SIG-M5 treated with dmso at 0.1 percent for 504 hours (cell line): ENCODE measurements at regions not wholly inside any gene's neighbourhood (a gene's known extent, or its start where the extent isn't known, plus 50 kb on each side); places are given as distances from the start of the nearest gene placed in this dataset.
"Not testable (repeated sequence)": the region's sequence is repeated elsewhere in the genome, so short reads cannot be mapped to it uniquely, and the experiment has no call there.

Source experiments
- DNase-seq: peaks from one replicate; lab custom pipeline; 2025; ENCODE audit not compliant: unreplicated experiment; lab: John Stamatoyannopoulos, UW

DNA sequence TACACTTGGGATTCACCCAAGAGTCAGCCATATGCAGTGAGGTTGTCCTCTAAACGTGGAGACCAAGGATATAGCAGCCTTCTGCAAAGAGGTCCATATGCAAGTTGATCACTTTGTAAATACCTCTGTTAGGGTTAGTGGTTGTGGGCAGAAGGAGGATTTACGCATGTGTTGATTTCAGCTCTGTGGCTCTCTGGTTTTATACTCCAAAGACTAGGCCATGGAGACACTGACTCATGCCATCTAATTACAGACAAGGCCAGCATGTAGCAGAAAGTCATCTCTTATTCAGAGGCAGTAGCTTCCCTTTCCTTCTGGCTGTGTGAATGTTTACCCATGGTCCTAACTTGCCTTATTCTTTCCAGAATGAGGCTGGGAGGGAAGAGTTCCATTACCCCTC is 140.9 kb upstream of the GOLGA6L4 start:
- not testable (repeated sequence) for DNase-seq

DNA sequence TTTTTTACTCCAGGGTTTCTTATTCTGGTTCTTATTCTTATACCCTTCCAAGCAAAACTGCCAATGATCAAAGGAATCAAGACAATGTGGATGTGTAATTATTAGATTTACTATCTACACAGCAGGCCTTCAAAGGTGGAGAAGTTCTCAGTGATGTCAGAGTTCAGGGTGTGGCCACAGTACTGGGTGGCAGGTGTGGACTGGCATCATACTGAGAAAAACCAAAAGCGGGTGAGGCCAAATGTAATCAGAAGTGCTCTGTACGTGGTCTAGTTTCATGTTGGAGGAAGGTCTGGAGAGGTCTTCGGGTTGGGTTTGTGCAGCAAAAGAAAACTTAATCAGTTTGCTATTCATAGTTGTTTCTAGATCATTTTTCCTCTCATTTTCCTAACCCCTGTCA is 138.5 kb upstream of the GOLGA6L4 start:
- DNase-seq = not testable (repeated sequence)

DNA sequence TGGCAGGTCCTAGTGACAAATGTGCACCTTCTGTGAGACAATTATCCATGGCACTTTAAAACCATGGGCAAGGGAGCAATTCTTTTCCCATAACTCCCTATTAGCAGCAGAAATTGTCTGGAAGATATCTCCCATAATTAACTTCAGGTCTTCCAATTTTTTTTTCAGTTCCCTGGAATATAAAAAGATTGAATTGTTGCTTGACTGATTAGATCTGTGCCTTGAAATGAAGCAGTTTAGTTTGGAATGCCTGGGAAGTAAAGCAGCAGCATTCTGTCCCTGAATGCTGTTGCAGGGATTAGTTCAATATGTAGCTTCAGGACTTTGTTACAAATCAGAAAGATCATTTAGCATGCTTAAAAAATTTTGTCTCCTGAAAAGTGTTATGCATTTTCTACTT is 137.0 kb upstream of the GOLGA6L4 start:
- DNase-seq = no peak

DNA sequence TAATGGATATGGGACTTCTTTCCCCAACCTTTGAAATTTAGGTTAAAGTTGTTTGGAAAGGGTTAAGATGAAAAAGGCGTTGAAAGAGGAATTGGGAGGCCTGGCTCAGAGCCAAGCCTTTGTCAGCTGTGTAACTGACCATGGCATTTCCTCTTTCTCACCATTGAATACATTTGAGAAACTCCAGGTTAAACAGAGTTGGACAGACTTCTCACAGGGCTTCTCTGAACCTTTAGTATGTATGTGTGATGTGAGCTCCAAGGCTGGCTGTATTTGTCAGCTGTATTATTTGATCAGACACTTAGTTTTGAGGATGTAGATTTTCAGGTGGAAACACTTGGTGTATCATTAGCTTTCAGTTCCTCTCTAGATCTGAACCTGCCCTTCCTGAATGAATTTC is 136.4 kb upstream of the GOLGA6L4 start:
- peak; percentile 22 for DNase-seq

DNA sequence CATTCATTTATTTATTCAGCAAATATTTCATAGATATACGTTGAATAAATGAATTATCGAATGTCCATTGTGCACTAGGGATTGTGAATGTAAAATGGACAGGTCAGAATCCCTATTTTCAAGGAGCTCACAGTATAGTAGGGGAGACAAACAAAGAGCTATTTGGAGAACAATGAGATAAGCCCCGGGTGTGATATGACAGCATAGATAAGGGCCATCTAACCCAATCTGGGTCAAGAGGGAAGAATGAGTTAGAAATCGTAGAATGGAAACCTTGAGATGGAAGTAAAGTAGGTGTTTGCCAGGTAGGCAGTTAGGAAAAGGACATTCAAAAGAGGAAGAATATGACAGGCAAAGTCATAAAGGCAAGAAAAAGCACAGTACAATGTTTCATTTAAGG is 132.2 kb upstream of the GOLGA6L4 start:
- no peak for DNase-seq

DNA sequence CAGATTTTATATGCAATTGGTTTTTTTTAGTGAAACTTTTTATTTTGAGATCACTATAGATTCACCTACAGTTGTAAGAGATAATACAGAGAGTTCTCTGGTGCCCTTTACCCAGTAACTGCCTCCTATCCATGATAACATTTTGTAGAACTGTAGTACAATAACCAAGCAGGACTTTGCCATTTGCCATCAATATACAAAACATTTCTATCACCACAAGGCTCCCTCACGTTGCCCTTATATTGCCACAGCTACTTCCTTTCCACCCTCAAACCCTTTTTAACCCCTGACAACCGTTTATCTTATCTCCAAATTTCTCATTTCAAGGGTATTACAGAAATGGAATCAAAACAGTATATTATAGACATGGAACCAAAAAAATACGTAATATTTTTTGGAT is 130.7 kb upstream of the GOLGA6L4 start:
- no peak for DNase-seq

DNA sequence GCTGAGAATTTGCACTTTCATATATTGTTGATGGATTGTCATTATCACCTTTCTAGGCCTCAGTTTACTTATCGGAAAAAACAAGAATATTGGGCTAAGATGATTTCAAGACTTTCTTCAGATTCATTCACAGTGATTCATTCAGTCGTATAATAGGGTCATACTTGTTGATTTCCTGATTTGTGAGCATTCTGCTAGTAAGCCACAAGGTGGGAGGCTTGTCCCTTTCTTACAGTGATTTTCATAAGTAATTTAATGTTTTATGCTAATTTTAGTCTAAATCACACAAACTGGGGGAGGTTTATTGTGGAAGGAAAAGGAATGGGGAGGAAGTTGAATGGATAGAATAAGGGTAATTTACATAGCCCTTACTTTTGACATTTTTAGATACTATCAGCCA is 126.8 kb upstream of the GOLGA6L4 start:
- DNase-seq = no peak

DNA sequence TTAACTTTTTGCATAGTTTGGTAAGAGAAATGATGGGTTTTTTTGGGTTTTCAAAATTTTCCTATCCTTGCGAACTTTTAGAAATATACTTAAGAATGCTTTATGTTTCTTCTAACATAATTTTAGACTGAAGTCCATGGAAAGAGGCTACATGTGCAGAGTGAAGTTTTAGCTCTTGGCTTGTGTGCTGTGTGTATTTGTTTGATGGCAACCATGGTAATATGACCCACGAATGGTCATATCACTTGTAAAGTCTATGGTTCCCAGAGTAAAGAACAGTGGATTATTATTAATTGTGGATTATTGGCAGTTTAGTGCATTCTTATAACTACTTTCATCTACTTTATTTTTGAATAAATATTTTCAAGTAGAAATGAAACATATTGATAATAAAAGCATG is 124.0 kb upstream of the GOLGA6L4 start:
- DNase-seq = no peak

DNA sequence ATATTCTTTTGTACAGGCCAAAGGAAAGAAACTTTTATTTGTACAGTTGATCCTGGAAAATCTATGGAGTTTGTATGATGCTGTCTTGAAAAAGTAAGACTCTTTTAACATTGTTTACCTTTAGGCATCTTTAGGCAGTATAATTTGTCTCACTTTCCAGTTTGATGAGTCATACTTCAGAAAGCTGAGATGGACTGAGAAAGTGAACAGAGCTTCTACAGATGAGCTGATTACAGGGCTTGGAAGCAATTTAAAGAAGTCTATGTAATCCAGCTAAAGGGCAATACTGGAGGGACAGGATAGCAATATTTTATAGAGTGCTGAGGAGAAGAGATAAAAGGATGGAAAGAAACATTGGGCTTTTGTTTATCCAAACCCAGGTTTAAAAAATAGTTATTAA is 123.5 kb upstream of the GOLGA6L4 start:
- DNase-seq = no peak

DNA sequence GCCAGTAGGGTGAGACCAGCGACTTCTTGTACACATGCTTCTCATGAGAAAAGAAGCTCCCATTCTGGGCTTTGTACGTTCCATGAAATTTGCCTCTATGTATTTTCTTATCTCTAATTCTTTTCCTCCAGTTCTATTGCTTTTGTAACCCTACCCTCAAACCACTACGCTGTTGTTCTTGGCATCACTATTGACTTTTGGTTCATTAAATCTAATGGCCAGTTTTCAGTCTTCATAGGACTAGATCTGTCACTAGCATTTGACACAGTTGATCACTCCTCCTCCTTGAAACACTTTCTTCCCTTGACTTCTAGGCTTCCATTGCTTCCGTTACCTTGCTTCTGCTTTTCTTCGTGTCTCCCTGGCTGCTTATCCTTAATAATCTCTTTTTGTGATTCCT is 121.7 kb upstream of the GOLGA6L4 start:
- DNase-seq = no peak

DNA sequence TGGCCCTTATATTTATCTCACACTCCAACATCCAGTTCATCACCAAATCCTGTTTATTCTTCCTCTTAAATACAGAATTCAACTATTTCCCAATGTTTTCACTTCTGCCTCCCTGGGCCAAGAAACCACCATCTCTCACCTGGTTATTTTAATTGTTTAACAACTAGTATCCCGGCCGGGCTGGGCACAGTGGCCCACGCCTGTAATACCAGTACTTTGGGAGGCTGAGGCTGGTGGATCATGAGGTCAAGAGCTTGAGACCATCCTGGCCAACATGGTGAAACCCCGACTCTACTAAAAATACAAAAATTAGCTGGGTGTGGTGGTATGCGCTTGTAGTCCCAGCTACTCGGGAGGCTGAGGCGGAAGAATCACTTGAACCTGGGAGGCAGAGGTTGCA is 120.9 kb upstream of the GOLGA6L4 start:
- DNase-seq = not testable (repeated sequence)

DNA sequence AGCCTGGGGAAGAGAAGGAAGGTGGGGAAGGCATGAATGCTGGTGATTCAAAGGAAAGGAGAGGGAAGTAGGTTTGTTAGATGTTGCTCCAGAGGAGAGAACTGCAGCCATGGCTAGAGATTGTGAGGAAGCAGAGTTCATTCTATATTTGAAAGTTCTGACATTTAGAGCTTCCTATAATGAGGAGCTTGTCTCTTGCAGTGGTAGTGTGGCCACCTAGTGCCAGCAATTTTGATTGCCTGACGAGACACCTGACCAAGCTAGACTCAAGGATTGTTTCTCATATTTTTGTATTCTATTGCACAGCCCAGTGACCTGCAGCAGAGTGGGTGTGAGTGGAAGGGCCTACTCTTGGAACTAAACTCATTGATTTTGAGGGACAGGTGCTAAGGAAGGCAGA is 116.2 kb upstream of the GOLGA6L4 start:
- DNase-seq = not testable (repeated sequence)

DNA sequence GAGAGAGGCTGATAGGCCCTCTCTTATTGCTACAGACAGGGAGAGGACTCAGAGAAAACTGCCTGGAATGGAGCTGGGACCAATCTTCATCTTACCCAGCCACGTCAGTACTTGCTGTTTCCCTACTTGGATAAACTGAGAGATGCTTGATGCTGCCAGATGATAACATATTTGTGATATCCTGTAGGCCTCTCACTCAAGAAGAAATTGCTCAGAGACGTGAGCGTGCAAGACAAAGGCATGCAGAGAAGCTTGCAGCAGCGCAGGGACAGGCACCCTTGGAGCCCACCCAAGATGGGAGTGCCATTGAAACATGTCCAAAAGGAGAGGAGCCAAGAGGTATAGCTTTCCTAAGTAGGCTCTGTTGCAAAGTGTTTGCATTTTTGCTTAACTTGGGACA is 114.7 kb upstream of the GOLGA6L4 start:
- DNase-seq = not testable (repeated sequence)

DNA sequence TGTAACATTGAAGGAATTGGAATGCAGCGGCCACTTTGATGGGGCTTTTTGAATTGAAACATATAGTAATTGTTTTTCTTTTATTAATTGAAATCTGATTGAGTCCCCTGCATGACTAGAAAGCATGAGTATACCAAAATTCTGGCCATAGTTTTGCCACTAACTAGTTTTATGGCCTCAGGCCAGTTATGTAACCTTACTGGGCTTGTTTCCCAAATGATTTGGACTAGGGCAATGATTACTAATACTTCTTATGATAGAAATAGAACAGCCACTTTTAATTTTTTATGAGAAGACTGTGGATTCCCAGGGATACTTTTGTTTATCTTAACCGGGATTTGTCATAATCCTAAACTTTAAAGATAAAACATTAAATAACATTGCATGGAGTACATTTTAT is 106.9 kb upstream of the GOLGA6L4 start:
- DNase-seq = not testable (repeated sequence)

DNA sequence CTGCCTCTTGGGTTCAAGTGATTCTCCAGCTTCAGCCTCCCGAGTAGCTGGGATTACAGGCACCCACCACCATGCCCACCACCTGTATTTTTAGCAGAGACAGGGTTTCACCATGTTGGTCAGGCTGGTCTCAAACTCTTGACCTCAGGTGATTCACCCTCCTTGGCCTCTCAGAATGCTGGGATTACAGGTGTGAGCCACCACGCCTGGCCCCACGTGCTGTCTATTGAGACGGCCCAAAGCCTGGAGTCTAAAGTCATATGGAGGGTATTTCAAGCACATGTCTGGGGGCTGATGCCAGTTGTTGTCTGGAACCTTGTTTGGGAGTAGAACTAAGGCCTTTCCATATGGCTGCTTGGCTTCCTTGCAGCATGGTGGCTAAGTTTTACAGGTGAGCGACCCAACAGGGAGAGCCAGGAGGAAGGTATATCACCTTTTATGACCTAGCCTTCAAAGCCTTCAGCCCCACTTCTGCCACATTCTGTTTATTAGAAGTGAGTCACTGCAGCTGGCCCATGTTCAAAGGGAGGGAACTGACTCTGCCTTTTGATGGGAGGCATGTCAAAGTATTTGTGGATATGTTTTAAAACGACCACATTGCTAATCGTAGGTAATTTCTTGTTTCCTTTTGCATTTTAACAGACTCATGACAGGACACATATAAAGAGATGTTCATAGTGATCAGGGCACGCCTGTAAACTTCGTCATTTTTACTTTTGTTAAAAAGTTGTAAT is 105.3 kb upstream of the GOLGA6L4 start:
- not testable (repeated sequence) for DNase-seq

DNA sequence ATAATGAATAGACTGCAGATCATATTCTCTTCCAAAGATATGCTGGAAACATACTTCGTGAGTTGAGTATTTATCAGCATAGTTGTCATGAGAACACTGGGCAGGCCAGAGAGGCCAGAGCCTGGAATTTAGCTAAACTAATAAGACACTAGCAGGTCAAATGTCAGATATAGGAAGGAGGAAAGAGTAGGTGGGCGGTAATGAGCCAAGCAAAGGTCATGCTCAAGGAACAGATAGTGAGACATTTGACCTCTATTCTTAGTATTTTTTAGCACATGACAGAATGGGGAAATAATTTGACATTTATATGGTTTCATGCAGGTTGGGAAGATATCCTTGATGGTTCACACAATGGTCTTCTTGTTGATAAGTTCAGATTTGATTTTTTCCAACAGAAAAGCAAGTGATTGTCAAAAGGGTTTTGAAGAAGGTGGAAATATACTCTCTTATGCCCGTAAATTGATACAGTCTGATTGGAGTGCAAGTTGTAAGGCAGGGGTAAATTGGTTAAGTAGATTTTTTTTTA is 99.6 kb upstream of the GOLGA6L4 start:
- not testable (repeated sequence) for DNase-seq

DNA sequence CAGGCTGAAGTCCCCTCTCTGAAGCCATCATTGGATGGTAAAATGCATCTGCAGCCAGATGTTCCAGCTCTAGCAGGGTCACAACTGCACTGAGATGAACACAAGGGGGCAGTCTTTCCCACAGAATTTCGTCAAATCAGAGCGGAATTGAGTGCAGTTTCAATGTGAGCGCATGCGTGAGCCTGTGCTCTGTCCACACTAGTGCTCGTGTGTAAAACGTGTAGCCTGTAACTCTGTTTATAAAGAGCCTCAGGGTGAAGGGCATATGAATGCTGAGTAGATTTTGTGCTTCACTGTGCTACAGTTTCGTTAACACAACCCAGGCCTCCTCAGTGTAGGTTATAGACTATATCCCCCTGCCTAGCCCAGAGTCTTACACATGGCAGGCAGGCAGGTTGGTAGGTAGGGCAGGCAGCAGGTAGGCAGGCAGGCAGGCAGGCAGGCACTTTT is 92.7 kb upstream of the GOLGA6L4 start:
- peak; percentile 78 for DNase-seq

DNA sequence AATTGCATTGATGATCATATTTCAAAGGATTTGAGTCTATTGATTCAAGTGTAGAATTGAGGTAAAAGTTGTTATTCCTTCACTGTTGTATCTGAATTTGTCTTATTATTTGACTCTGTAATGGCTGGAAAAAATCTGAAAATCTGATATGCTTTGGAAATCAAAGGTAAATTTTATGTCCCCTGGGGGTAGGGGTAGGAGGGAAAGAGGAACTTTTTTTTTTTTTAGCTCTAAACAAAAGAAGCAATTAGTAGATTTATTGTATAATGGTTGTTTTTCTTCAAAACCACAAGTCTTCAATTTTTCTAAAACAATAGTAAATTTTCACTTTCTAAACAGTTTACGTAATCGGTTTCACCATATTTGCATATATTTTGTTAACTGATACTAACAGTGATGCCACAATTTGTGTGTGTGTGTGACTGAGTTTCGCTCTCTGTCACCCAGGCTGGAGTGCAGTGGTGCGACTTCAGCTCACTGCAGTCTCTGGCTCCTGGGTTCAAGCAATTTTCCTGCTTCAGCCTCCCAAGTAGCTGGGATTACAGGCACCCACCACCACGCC is 91.7 kb upstream of the GOLGA6L4 start:
- DNase-seq = no peak

DNA sequence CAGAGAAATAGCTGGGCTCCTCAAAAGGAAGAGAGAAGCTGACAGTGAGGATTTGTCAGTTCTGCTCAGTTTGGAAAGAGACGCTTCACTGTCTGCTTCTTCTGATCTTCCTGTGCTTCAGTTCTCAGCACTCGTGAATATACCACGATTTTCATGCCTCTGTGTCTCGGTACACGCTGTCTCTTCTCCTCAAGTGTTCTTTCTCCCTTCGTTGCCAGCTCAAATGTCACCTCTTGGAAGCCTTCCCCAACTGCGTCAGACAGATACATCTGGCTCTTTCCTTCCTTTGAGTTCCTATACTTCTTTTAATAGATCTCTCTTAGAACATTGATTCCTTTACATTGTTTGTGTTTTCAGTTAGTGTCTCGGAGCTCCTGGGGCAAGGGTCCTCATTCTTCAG is 90.6 kb upstream of the GOLGA6L4 start:
- DNase-seq = not testable (repeated sequence)

DNA sequence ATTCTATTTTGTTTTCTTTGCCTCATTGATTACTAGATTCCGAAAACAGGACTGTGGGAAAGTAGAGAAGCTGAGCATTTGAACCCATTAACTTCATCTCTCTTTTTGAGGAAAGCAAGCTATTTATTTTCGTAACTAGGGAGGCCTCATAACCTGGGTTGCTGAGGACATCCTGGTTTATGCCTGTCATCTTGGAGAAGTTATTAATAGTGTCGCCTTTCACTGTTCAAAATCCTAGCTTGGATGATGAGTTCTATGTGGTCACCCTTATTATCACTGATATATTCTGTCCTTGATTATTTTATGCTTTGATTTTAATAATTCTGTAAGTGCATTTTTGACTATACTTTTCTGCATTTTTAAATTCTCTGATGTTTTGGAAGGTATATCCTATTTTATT is 89.3 kb upstream of the GOLGA6L4 start:
- not testable (repeated sequence) for DNase-seq

DNA sequence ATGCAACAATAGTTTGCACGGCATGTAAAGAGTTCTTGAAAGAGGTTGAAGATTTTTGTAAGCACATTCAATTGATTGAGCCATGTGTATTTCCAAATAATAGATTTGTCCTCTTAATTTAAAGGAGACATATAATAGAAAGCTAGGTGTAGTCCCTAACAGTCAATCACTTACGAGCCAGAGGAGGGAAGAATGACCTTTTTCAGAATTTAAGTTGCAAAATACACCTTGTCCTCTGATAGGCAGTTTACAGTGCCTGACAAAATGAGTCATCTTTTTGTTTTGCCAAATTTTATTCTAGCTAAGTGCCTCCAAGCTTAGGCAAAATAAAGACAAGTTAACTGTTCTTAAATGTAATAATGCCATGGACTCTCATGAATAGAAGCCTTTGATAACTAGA is 88.3 kb upstream of the GOLGA6L4 start:
- DNase-seq = not testable (repeated sequence)

DNA sequence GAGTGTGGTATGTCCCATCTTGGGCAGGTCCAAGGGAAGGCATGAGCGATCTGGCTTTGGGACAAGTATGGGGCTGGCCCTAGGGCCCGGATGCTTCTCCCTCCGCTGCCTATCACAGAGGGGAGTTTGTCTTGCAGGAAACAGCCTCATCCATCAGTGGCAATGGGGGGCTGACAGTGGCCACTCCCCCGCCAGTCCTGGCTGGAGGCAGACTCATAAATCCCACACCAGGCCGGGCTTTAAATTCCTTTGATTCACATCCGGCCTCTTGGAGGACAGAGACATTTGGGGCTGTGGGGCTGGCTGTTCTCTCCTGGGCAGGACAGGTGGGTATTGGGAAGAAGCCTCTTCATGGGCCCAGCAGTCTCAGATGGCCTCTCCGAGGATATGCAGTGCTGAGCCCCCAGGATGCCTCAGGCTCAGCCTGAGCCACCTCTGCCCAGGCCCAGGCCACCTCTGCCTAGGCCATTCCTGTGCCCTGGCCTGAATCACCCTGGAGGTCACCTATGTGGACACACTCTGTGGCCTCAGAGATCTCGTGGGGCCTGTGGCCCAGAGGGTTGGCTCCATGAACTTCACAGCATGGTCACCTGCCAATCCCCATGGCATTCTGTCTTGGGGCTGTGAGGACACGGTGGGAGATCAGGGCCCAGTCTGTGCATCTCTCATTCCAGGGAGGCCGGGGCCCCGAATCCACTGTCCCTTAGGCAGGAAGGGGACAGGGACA is 84.2 kb upstream of the GOLGA6L4 start:
- no peak for DNase-seq
